IMR-90 (cell line): ENCODE measurements at regions not wholly inside any gene's neighbourhood (a gene's known extent, or its start where the extent isn't known, plus 50 kb on each side); places are given as distances from the start of the nearest gene placed in this dataset.

Experiments
- ATAC-seq: fragments of 200-7000 bp; cut with Tn5 transposase; 2 replicates; pipeline ENCODE4 v1.9.1; 2020; ENCODE audit warnings: low read depth, mild to moderate bottlenecking, moderate library complexity
- BruUV-seq: library from RNA; stranded (reverse); fragments of 400-500 nt; replicated peaks from 2 replicates; lab custom pipeline; 2021; lab: Mats Ljungman, UMichigan
- CTCF ChIA-PET: fragments of 300-600 bp; formaldehyde crosslinking; extraction: SDS; loops from one replicate; lab custom pipeline; 2021; ENCODE audit warnings: antibody characterized with exemption; lab: Yijun Ruan, JAX
- POLR2A ChIA-PET: fragments of 300-600 bp; sonication (Branson Sonifier 250); formaldehyde crosslinking; loops from one replicate; lab custom pipeline; 2022; ENCODE audit warnings: antibody characterized with exemption; ENCODE audit not compliant: unreplicated experiment; lab: Charles Lee
- DNase-seq: peaks from one replicate; pipeline ENCODE4 v3.0.0; 2013
- H2AFZ ChIP-seq: replicated peaks from 2 replicates; pipeline ENCODE3; 2013; ENCODE audit warnings: low read length, mild to moderate bottlenecking; ENCODE audit not compliant: poor library complexity
- H2AK5ac ChIP-seq: 2 replicates; pipeline ENCODE4 v1.6.1; 2013; ENCODE audit warnings: low read depth, low read length, inconsistent platforms
- H2AK9ac ChIP-seq: replicated peaks from 2 replicates; pipeline ENCODE3; 2013; ENCODE audit warnings: mild to moderate bottlenecking, low read depth, low read length, moderate library complexity; ENCODE audit not compliant: poor library complexity
- H2BK120ac ChIP-seq: 2 replicates; pipeline ENCODE4 v1.6.1; 2013; ENCODE audit warnings: low read depth, low read length, inconsistent platforms
- H2BK15ac ChIP-seq: 3 replicates; pipeline ENCODE4 v1.6.1; 2013; ENCODE audit warnings: low read depth, low read length, inconsistent platforms
- H2BK20ac ChIP-seq: 2 replicates; pipeline ENCODE4 v1.6.1; 2013; ENCODE audit warnings: low read depth, mild to moderate bottlenecking, inconsistent platforms, low read length, moderate library complexity
- H2BK5ac ChIP-seq: 2 replicates; pipeline ENCODE4 v1.6.1; 2013; ENCODE audit warnings: mild to moderate bottlenecking, low read depth, low read length, inconsistent platforms; ENCODE audit not compliant: poor library complexity, severe bottlenecking
- H3K14ac ChIP-seq: replicated peaks from 2 replicates; pipeline ENCODE4 v1.6.1; 2013; ENCODE audit warnings: low read depth, low read length, inconsistent platforms
- H3K18ac ChIP-seq: 2 replicates; pipeline ENCODE4 v1.6.1; 2013; ENCODE audit warnings: low read depth, low read length, control low read depth
- H3K23ac ChIP-seq: 2 replicates; pipeline ENCODE4 v1.6.1; 2013; ENCODE audit warnings: low read depth, low read length, inconsistent platforms
- H3K27ac ChIP-seq: 2 replicates; pipeline ENCODE4 v1.5.1; 2013; ENCODE audit warnings: mild to moderate bottlenecking, control low read depth, low read length; ENCODE audit not compliant: insufficient read depth
- H3K27me3 ChIP-seq: 2 replicates; pipeline ENCODE4 v1.6.1; 2013; ENCODE audit warnings: low read length; ENCODE audit not compliant: control insufficient read depth, insufficient read depth
- H3K36me3 ChIP-seq: 2 replicates; pipeline ENCODE4 v1.6.1; 2013; ENCODE audit warnings: low read length, mixed read lengths; ENCODE audit not compliant: control insufficient read depth, insufficient read depth
- H3K4ac ChIP-seq: 2 replicates; pipeline ENCODE4 v1.6.1; 2013; ENCODE audit warnings: low read depth, low read length, inconsistent platforms
- H3K4me1 ChIP-seq: 2 replicates; pipeline ENCODE4 v1.6.1; 2013; ENCODE audit warnings: low read length, mixed read lengths; ENCODE audit not compliant: control insufficient read depth, insufficient read depth
- H3K4me2 ChIP-seq: 2 replicates; pipeline ENCODE4 v1.6.1; 2013; ENCODE audit warnings: low read depth, mild to moderate bottlenecking, control low read depth, low read length, moderate library complexity
- H3K4me3 ChIP-seq: 2 replicates; pipeline ENCODE4 v1.5.1; 2013; ENCODE audit warnings: low read depth, mild to moderate bottlenecking, control low read depth, low read length, moderate library complexity; ENCODE audit not compliant: insufficient read depth
- H3K56ac ChIP-seq: 2 replicates; pipeline ENCODE4 v1.6.1; 2013; ENCODE audit warnings: low read length, inconsistent platforms; ENCODE audit not compliant: insufficient read depth; ENCODE audit errors: extremely low read depth
- H3K79me1 ChIP-seq, 2 experiments: 2 replicates each; pipeline ENCODE4 v1.6.1; 2013; ENCODE audit warnings: low read length in 2 of 2, inconsistent platforms in 1 of 2, low read depth in 1 of 2
- H3K9ac ChIP-seq: 2 replicates; pipeline ENCODE4 v1.6.1; 2013; ENCODE audit warnings: low read depth, low read length, control low read depth
- H3K9me1 ChIP-seq: 2 replicates; pipeline ENCODE4 v1.6.1; 2013; ENCODE audit warnings: low read length, inconsistent platforms; ENCODE audit not compliant: insufficient read depth
- H3K9me3 ChIP-seq: 2 replicates; pipeline ENCODE4 v1.6.1; 2013; ENCODE audit warnings: low read length; ENCODE audit not compliant: control insufficient read depth, insufficient read depth
- H4K20me1 ChIP-seq: 2 replicates; pipeline ENCODE4 v1.6.1; 2013; ENCODE audit warnings: low read length, inconsistent platforms; ENCODE audit not compliant: insufficient read depth
- H4K5ac ChIP-seq: 2 replicates; pipeline ENCODE4 v1.6.1; 2013; ENCODE audit warnings: mild to moderate bottlenecking, low read depth, low read length, control low read depth
- H4K8ac ChIP-seq, 2 experiments: 2 replicates each; pipeline ENCODE4 v1.6.1; 2013; ENCODE audit warnings: low read depth in 2 of 2, low read length in 2 of 2, control low read depth in 1 of 2, inconsistent platforms in 1 of 2
- H4K91ac ChIP-seq: 2 replicates; pipeline ENCODE4 v1.6.1; 2013; ENCODE audit warnings: low read depth, low read length, inconsistent platforms; ENCODE audit not compliant: insufficient read depth
- CEBPB ChIP-seq: IDR thresholded peaks from 2 replicates; pipeline ENCODE4 v1.6.1; 2012; ENCODE audit warnings: low read depth, low read length, improper control_type of control experiment
- CHD1 ChIP-seq: IDR thresholded peaks from 2 replicates; pipeline ENCODE4 v1.6.1; 2012; ENCODE audit warnings: low read depth, low read length, improper control_type of control experiment
- FOS ChIP-seq: fragments of 150-350 bp; IDR thresholded peaks from 2 replicates; pipeline ENCODE4 v1.6.1; 2016; ENCODE audit warnings: low read depth, low read length
- MAFK ChIP-seq: IDR thresholded peaks from 2 replicates; pipeline ENCODE4 v1.6.1; 2012; ENCODE audit warnings: low read depth, low read length, improper control_type of control experiment
- MAZ ChIP-seq: IDR thresholded peaks from 2 replicates; pipeline ENCODE4 v1.6.1; 2012; ENCODE audit warnings: low read depth, mild to moderate bottlenecking, low read length, improper control_type of control experiment, moderate library complexity, borderline replicate concordance
- MXI1 ChIP-seq: IDR thresholded peaks from 2 replicates; pipeline ENCODE4 v1.6.1; 2012; ENCODE audit warnings: low read depth, mild to moderate bottlenecking, low read length, moderate library complexity, borderline replicate concordance
- RAD21 ChIP-seq: IDR thresholded peaks from 2 replicates; pipeline ENCODE4 v1.6.1; 2012; ENCODE audit warnings: low read length, improper control_type of control experiment
- RCOR1 ChIP-seq: IDR thresholded peaks from 2 replicates; pipeline ENCODE4 v1.6.1; 2012; ENCODE audit warnings: mild to moderate bottlenecking, low read length, improper control_type of control experiment; ENCODE audit not compliant: insufficient replicate concordance
- RFX5 ChIP-seq: IDR thresholded peaks from 2 replicates; pipeline ENCODE4 v1.8.0; 2012; ENCODE audit warnings: low read depth, mild to moderate bottlenecking, low read length, moderate library complexity
- WGBS, 2 experiments: methylation state at CpG; one replicate each; pipeline versions ENCODE4 v1.1.5 to v1.1.7; 2013; ENCODE audit warnings: missing lambda C conversion rate in 2 of 2; ENCODE audit not compliant: insufficient read length in 1 of 2; ENCODE audit errors: extremely low coverage in 2 of 2; 5-methylcytosine and 5-hydroxymethylcytosine counted together
- dilution Hi-C: fragments of 300-500 bp; cut with HindIII; formaldehyde crosslinking; loops from one replicate; pipeline ENCODE4 v1.14.3; 2018; ENCODE audit warnings: low sequenced_read_pairs; ENCODE audit not compliant: unreplicated experiment
- in situ Hi-C: fragments of 300-500 bp; cut with MboI; formaldehyde crosslinking; loops from 3 replicates; pipeline ENCODE4 v1.14.3; 2019; ENCODE audit warnings: low sequenced_read_pairs, inconsistent platforms, mixed read lengths
- intact Hi-C: fragments of 100-400 bp; cut with micrococcal nuclease; formaldehyde crosslinking; loops from 2 replicates; pipeline ENCODE4 v1.10.0; 2022
- TF ChIP-seq, protein P1 (sequence below): fragments of 150-350 bp; IDR thresholded peaks from 2 replicates; pipeline ENCODE4 v1.6.1; 2016; ENCODE audit warnings: low read depth, mild to moderate bottlenecking, low read length, moderate library complexity, borderline replicate concordance
- TF ChIP-seq, protein P2 (sequence below): fragments of 150-350 bp; IDR thresholded peaks from 2 replicates; pipeline ENCODE4 v1.6.1; 2017; ENCODE audit warnings: mild to moderate bottlenecking, antibody characterized with exemption, low read length, low read depth
- TF ChIP-seq, protein P3 (sequence below): conservative IDR thresholded peaks from 2 replicates; pipeline ENCODE4 v1.5.1; 2012; ENCODE audit warnings: mild to moderate bottlenecking, low read depth, low read length, improper control_type of control experiment

DNA sequence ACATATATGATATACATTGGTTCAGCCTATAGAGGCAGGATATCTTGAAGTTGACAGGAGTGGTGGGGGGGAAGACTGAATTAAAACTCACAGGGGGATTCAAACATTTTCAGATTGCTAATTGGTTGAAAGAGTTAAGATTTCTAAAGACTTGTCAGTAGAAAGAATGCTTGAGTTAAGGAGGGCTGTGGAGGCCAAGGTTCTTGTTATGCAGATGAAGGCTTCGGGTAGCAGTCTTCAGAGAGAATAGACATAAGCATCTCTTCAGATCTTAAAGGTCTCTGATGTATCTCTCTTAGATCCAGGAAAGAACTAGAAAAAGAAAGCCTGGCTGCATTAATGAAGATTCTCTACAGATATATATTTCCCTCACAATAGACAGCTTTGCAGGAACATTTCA lies 209.8 kb upstream of the SEMA3D start (continued):
- TF ChIP-seq, protein P1, sequence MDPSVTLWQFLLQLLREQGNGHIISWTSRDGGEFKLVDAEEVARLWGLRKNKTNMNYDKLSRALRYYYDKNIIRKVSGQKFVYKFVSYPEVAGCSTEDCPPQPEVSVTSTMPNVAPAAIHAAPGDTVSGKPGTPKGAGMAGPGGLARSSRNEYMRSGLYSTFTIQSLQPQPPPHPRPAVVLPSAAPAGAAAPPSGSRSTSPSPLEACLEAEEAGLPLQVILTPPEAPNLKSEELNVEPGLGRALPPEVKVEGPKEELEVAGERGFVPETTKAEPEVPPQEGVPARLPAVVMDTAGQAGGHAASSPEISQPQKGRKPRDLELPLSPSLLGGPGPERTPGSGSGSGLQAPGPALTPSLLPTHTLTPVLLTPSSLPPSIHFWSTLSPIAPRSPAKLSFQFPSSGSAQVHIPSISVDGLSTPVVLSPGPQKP = no peak
- TF ChIP-seq RAD21 (no peak), MXI1 (no peak), CEBPB (no peak)

DNA sequence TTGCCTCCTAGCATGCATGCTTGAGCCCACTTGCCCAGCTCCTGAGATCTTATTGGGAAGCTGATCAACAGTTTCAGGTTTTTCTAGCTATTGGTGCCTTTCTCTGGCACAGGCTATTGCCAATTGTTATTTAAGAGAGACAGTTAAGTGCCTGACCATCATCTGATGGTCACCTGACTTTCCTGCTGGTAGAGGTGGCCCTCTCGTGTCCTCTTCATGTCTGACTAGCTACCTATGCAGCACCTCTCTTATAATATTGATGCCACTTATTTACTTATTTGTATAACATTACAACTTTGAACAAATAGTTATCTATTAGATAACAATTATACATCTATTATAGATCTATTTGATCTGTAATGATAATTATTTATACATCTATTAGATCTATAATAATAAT lies 205.9 kb upstream of the SEMA3D start:
- no peaks in the 10 kb centered on the region for H3K36me3 ChIP-seq
- no peak overlapping the region for H2BK120ac ChIP-seq
- H2AK9ac ChIP-seq = no peak overlapping the region
- no peak overlapping the region for H3K56ac ChIP-seq
- no peak overlapping the region for H3K27ac ChIP-seq
- no peak overlapping the region for H3K4ac ChIP-seq
- H3K9ac ChIP-seq = no peak overlapping the region
- H3K27me3 ChIP-seq = no peaks in the 10 kb centered on the region
- in situ Hi-C loops = no loop called here
- no peak overlapping the region for H2BK15ac ChIP-seq
- POLR2A ChIA-PET = no interaction called here
- H2AK5ac ChIP-seq = no peak overlapping the region
- intact Hi-C loops = no loop called here
- H4K20me1 ChIP-seq = no peaks in the 10 kb centered on the region
- dilution Hi-C loops = no loop called here
- H4K8ac ChIP-seq = no peak overlapping the region
- H2BK5ac ChIP-seq = no peak overlapping the region
- no CpG with 5 or more reads among the region's 1 CpG for WGBS, 2 experiments
- no peak for TF ChIP-seq FOS
- TF ChIP-seq MAFK = no peak
- TF ChIP-seq MAZ = no peak
- TF ChIP-seq, protein P2, sequence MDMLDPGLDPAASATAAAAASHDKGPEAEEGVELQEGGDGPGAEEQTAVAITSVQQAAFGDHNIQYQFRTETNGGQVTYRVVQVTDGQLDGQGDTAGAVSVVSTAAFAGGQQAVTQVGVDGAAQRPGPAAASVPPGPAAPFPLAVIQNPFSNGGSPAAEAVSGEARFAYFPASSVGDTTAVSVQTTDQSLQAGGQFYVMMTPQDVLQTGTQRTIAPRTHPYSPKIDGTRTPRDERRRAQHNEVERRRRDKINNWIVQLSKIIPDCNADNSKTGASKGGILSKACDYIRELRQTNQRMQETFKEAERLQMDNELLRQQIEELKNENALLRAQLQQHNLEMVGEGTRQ = no peak
- TF ChIP-seq RCOR1 = no peak
- TF ChIP-seq, protein P3, sequence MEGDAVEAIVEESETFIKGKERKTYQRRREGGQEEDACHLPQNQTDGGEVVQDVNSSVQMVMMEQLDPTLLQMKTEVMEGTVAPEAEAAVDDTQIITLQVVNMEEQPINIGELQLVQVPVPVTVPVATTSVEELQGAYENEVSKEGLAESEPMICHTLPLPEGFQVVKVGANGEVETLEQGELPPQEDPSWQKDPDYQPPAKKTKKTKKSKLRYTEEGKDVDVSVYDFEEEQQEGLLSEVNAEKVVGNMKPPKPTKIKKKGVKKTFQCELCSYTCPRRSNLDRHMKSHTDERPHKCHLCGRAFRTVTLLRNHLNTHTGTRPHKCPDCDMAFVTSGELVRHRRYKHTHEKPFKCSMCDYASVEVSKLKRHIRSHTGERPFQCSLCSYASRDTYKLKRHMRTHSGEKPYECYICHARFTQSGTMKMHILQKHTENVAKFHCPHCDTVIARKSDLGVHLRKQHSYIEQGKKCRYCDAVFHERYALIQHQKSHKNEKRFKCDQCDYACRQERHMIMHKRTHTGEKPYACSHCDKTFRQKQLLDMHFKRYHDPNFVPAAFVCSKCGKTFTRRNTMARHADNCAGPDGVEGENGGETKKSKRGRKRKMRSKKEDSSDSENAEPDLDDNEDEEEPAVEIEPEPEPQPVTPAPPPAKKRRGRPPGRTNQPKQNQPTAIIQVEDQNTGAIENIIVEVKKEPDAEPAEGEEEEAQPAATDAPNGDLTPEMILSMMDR = no peak
- no peak for TF ChIP-seq CHD1
- TF ChIP-seq CEBPB = no peak
- TF ChIP-seq RFX5 = no peak
- no peak overlapping the region for H3K18ac ChIP-seq
- H3K9me3 ChIP-seq = no peaks in the 10 kb centered on the region
- no peak overlapping the region for H2AFZ ChIP-seq
- CTCF ChIA-PET = interaction anchor here (1.3 kb wide), 1 partner anchor 8 kb away, joined by 3 read pairs; no protein-coding TSS in a partner anchor
- BruUV-seq = no TSS peak
- no peaks in the 10 kb centered on the region for H3K9me1 ChIP-seq
- no peak overlapping the region for H3K4me3 ChIP-seq
- no peak overlapping the region for H3K4me2 ChIP-seq
- no peak overlapping the region for H2BK20ac ChIP-seq
- H3K23ac ChIP-seq = no peak overlapping the region
- no peaks in the 10 kb centered on the region for H3K79me1 ChIP-seq
- no peaks in the 10 kb centered on the region for H3K4me1 ChIP-seq
- H4K5ac ChIP-seq = no peak overlapping the region
- no peak for ATAC-seq
- no peak for DNase-seq
- no peak overlapping the region for H4K91ac ChIP-seq
- no peak overlapping the region for H3K14ac ChIP-seq
